Lower leg skin (tissue), 3 donors: ENCODE measurements at regions not wholly inside any gene's neighbourhood (a gene's known extent, or its start where the extent isn't known, plus 50 kb on each side); places are given as distances from the start of the nearest gene placed in this dataset.

ENCODE experiments used
- CTCF ChIP-seq, 3 donors: fragments of 450-650 bp; IDR thresholded peaks; one replicate each; pipeline ENCODE4 v1.5.1; 2016; ENCODE audit warnings: antibody characterized with exemption in 3 of 3, mild to moderate bottlenecking in 3 of 3, moderate library complexity in 2 of 3
- POLR2A ChIP-seq, 2 donors: fragments of 450-650 bp; IDR thresholded peaks; one replicate each; pipeline ENCODE4 v1.6.1; 2016 to 2017; ENCODE audit warnings: antibody characterized with exemption in 2 of 2, mild to moderate bottlenecking in 1 of 2, moderate library complexity in 1 of 2

GRCh38 chr12:13628067-13628466, 353.3 kb downstream of the GRIN2B start:
- no peak for TF ChIP-seq POLR2A (IDR thresholded peaks at IDR 0.05)
- TF ChIP-seq CTCF (IDR thresholded peaks at IDR 0.05) = no peak
